GM18505 (cell line): ENCODE measurements at regions not wholly inside any gene's neighbourhood (a gene's known extent, or its start where the extent isn't known, plus 50 kb on each side); places are given as distances from the start of the nearest gene placed in this dataset.

Source experiments
- ATAC-seq: cut with Tn5 transposase; IDR thresholded peaks from one replicate; pipeline ENCODE4 v1.9.1; 2021; ENCODE audit not compliant: unreplicated experiment
- POLR2A ChIP-seq: IDR thresholded peaks from 4 replicates; pipeline ENCODE4 v1.6.1; 2011; ENCODE audit warnings: borderline replicate concordance; ENCODE audit not compliant: insufficient read depth, insufficient read length; ENCODE audit errors: extremely low read depth

- ATAC-seq = no peak
- TF ChIP-seq POLR2A = no peak
These were observed 86.5 kb upstream of the SLC14A2 start for GRCh38 chr18:45528712-45529336.

GRCh38 chr18:45538444-45538843 is 76.8 kb upstream of the SLC14A2 start:
- no peak for ATAC-seq
- TF ChIP-seq POLR2A = no peak

- no peak for ATAC-seq
- no peak for TF ChIP-seq POLR2A
These were observed 75.8 kb upstream of the SLC14A2 start for GRCh38 chr18:45539491-45539891.

GRCh38 chr18:45540125-45540524 is 75.2 kb upstream of the SLC14A2 start:
- ATAC-seq = no peak
- no peak for TF ChIP-seq POLR2A

GRCh38 chr18:45541421-45541820 is 73.9 kb upstream of the SLC14A2 start:
- no peak for ATAC-seq
- TF ChIP-seq POLR2A = no peak

GRCh38 chr18:45542043-45542442 is 73.2 kb upstream of the SLC14A2 start:
- no peak for TF ChIP-seq POLR2A
- ATAC-seq = no peak

GRCh38 chr18:45547910-45548309 is 67.4 kb upstream of the SLC14A2 start:
- no peak for TF ChIP-seq POLR2A

GRCh38 chr18:45548614-45549013 is 66.7 kb upstream of the SLC14A2 start:
- ATAC-seq = no peak
- TF ChIP-seq POLR2A = no peak

More at GRCh38 chr18:45547910-45548309, 67.4 kb upstream of the SLC14A2 start:
- no peak for ATAC-seq

- no peak for ATAC-seq
- TF ChIP-seq POLR2A = no peak
These were observed 66.0 kb upstream of the SLC14A2 start for GRCh38 chr18:45549290-45549689.

GRCh38 chr18:45551142-45551815 is 64.0 kb upstream of the SLC14A2 start:
- no peak for TF ChIP-seq POLR2A
- ATAC-seq = no peak

- TF ChIP-seq POLR2A = no peak
- no peak for ATAC-seq
These were observed 61.4 kb upstream of the SLC14A2 start for GRCh38 chr18:45553723-45554388.

- TF ChIP-seq POLR2A = no peak
- ATAC-seq = no peak
These were observed 60.9 kb upstream of the SLC14A2 start for GRCh38 chr18:45554389-45554737.

GRCh38 chr18:45556222-45556621 is 59.1 kb upstream of the SLC14A2 start:
- no peak for ATAC-seq
- TF ChIP-seq POLR2A = no peak

- no peak for ATAC-seq
- no peak for TF ChIP-seq POLR2A
These were observed 58.0 kb upstream of the SLC14A2 start for GRCh38 chr18:45557287-45557686.
